ENCODE measurements at regions not wholly inside any gene's neighbourhood (a gene's known extent, or its start where the extent isn't known, plus 50 kb on each side); places are given as distances from the start of the nearest gene placed in this dataset.

GRCh38 chr14:22227084-22227483, 361.9 kb downstream of the DAD1 start:
- H3K79me2 ChIP-seq (ENCODE audit: low read depth) = no peaks in the 10 kb centered on the region
- H3K4me1 ChIP-seq (replicated peaks; ENCODE audit: insufficient read depth) = peaks cover 19% of the 10 kb centered on the region
- H3K4me2 ChIP-seq = no peak overlapping the region
- no TSS peak for BruUV-seq (replicated peaks)
- H4K20me1 ChIP-seq (ENCODE audit: insufficient read depth) = no peaks in the 10 kb centered on the region
- POLR2A ChIA-PET (ENCODE audit: unreplicated experiment) = no interaction called here
- no peaks in the 10 kb centered on the region for H3K27me3 ChIP-seq (ENCODE audit: insufficient read depth, low read depth)
- no peak overlapping the region for H3K4me3 ChIP-seq
- no peaks in the 10 kb centered on the region for H3K9me3 ChIP-seq (ENCODE audit: insufficient read depth, low read depth)
- H3F3A ChIP-seq (ENCODE audit: insufficient read depth, low read depth) = peaks cover 10% of the 10 kb centered on the region; the same call in 1 of the 2 replicates
- intact Hi-C loops (cut with micrococcal nuclease; ENCODE audit: unreplicated experiment) = loop anchor here (5.0 kb wide), 3 partner anchors 90 to 330 kb away; no protein-coding TSS in a partner anchor
- no peak for DNase-seq
- no peak overlapping the region for H3K27ac ChIP-seq
- TF ChIP-seq EZH2 (IDR thresholded peaks at IDR 0.05; ENCODE audit: low read depth) (no peak), CTCF (conservative IDR thresholded peaks at IDR 0.05) (no peak)
- CTCF ChIA-PET = interaction anchor here (1.7 to 2.2 kb wide), 2 partner anchors 26 to 148 kb away, joined by 9 to 11 read pairs; no protein-coding TSS in a partner anchor
- H3K36me3 ChIP-seq (ENCODE audit: low read depth) = no peaks in the 10 kb centered on the region
- H3K9me2 ChIP-seq (ENCODE audit: insufficient read depth) = no peaks in the 10 kb centered on the region
- H2AFZ ChIP-seq = no peak overlapping the region

GRCh38 chr14:22226381-22226780, 362.6 kb downstream of the DAD1 start:
- no TSS peak for BruUV-seq (replicated peaks)
- no peaks in the 10 kb centered on the region for H3K27me3 ChIP-seq (ENCODE audit: insufficient read depth, low read depth)
- H4K20me1 ChIP-seq (ENCODE audit: insufficient read depth) = no peaks in the 10 kb centered on the region
- TF ChIP-seq EZH2 (IDR thresholded peaks at IDR 0.05; ENCODE audit: low read depth) (no peak), CTCF (conservative IDR thresholded peaks at IDR 0.05) (peak; percentile 41)
- ChIA-PET POLR2A (ENCODE audit: unreplicated experiment) (no interaction called here), CTCF (interaction anchor here (1.7 to 2.2 kb wide), 2 partner anchors 25 to 149 kb away, joined by 9 to 11 read pairs; no protein-coding TSS in a partner anchor)
- H3F3A ChIP-seq (ENCODE audit: insufficient read depth, low read depth) = peaks cover 10% of the 10 kb centered on the region; the same call in 1 of the 2 replicates
- H3K9me2 ChIP-seq (ENCODE audit: insufficient read depth) = no peaks in the 10 kb centered on the region
- DNase-seq = peak in 1 of 2 experiments; percentile 5
- no peaks in the 10 kb centered on the region for H3K36me3 ChIP-seq (ENCODE audit: low read depth)
- no peak overlapping the region; the same call in 1 of the 2 replicates for H3K4me2 ChIP-seq
- H3K4me1 ChIP-seq (replicated peaks; ENCODE audit: insufficient read depth) = peaks cover 19% of the 10 kb centered on the region
- no peak overlapping the region for H2AFZ ChIP-seq
- H3K4me3 ChIP-seq = no peak overlapping the region
- H3K27ac ChIP-seq = peak overlapping the region; percentile 53; the same call in 1 of the 2 replicates
- H3K9me3 ChIP-seq (ENCODE audit: insufficient read depth, low read depth) = no peaks in the 10 kb centered on the region
- H3K79me2 ChIP-seq (ENCODE audit: low read depth) = no peaks in the 10 kb centered on the region
- intact Hi-C loops (cut with micrococcal nuclease; ENCODE audit: unreplicated experiment) = loop anchor here (1.0 to 5.0 kb wide), 4 partner anchors 91 to 331 kb away; no protein-coding TSS in a partner anchor

- H3K4me2 ChIP-seq = peak overlapping the region; percentile 15; the same call in 1 of the 2 replicates
- POLR2A ChIA-PET (ENCODE audit: unreplicated experiment) = no interaction called here
Observed at GRCh38 chr14:22225516-22226140, 363.4 kb downstream of the DAD1 start.

More at GRCh38 chr14:22225516-22226140, 363.4 kb downstream of the DAD1 start:
- no peak overlapping the region for H3K4me3 ChIP-seq
- no peaks in the 10 kb centered on the region for H4K20me1 ChIP-seq (ENCODE audit: insufficient read depth)
- TF ChIP-seq EZH2 (IDR thresholded peaks at IDR 0.05; ENCODE audit: low read depth) = no peak
- no peak for TF ChIP-seq CTCF (conservative IDR thresholded peaks at IDR 0.05)
- no TSS peak for BruUV-seq (replicated peaks)
- peak overlapping the region; percentile 53 for H3K27ac ChIP-seq
- peaks cover 19% of the 10 kb centered on the region for H3K4me1 ChIP-seq (replicated peaks; ENCODE audit: insufficient read depth)
- peaks cover 10% of the 10 kb centered on the region; the same call in 1 of the 2 replicates for H3F3A ChIP-seq (ENCODE audit: insufficient read depth, low read depth)
- H2AFZ ChIP-seq = no peak overlapping the region
- intact Hi-C loops (cut with micrococcal nuclease; ENCODE audit: unreplicated experiment) = loop anchor here (1.0 to 5.0 kb wide), 4 partner anchors 92 to 332 kb away; no protein-coding TSS in a partner anchor
- CTCF ChIA-PET = interaction anchor here (1.7 to 2.2 kb wide), 2 partner anchors 25 to 150 kb away, joined by 9 to 11 read pairs; no protein-coding TSS in a partner anchor
- peak in 1 of 2 experiments; percentile 67 for DNase-seq
- no peaks in the 10 kb centered on the region for H3K36me3 ChIP-seq (ENCODE audit: low read depth)
- no peaks in the 10 kb centered on the region for H3K9me3 ChIP-seq (ENCODE audit: insufficient read depth, low read depth)
- no peaks in the 10 kb centered on the region for H3K79me2 ChIP-seq (ENCODE audit: low read depth)
- H3K27me3 ChIP-seq (ENCODE audit: insufficient read depth, low read depth) = no peaks in the 10 kb centered on the region
- H3K9me2 ChIP-seq (ENCODE audit: insufficient read depth) = no peaks in the 10 kb centered on the region

All from PC-9 (cell line).